Ishikawa (cell line): ENCODE measurements at regions not wholly inside any gene's neighbourhood (a gene's known extent, or its start where the extent isn't known, plus 50 kb on each side); places are given as distances from the start of the nearest gene placed in this dataset.

ENCODE experiments used
- CEBPB ChIP-seq: IDR thresholded peaks from 2 replicates; pipeline ENCODE4 v1.6.1; 2012
- CREB1 ChIP-seq: IDR thresholded peaks from 2 replicates; pipeline ENCODE4 v1.6.1; 2012; ENCODE audit warnings: low read depth
- EGR1 ChIP-seq: IDR thresholded peaks from 2 replicates; pipeline ENCODE4 v1.6.1; 2012
- EP300 ChIP-seq: IDR thresholded peaks from 2 replicates; pipeline ENCODE4 v1.6.1; 2012; ENCODE audit warnings: borderline replicate concordance
- FOXM1 ChIP-seq: IDR thresholded peaks from 2 replicates; pipeline ENCODE4 v1.6.1; 2012; ENCODE audit warnings: low read depth, borderline replicate concordance
- MAX ChIP-seq: IDR thresholded peaks from 2 replicates; pipeline ENCODE4 v1.6.1; 2012
- NFIC ChIP-seq: IDR thresholded peaks from 2 replicates; pipeline ENCODE4 v1.6.1; 2012
- RAD21 ChIP-seq: IDR thresholded peaks from 2 replicates; pipeline ENCODE4 v1.6.1; 2012; ENCODE audit warnings: low read depth
- REST ChIP-seq: IDR thresholded peaks from 2 replicates; pipeline ENCODE4 v1.6.1; 2012; ENCODE audit warnings: low read depth, mild to moderate bottlenecking
- TAF1 ChIP-seq: IDR thresholded peaks from 2 replicates; pipeline ENCODE4 v1.6.1; 2012; ENCODE audit warnings: low read depth, mild to moderate bottlenecking
- TCF12 ChIP-seq: IDR thresholded peaks from 2 replicates; pipeline ENCODE4 v1.6.1; 2012; ENCODE audit warnings: low read depth
- TEAD4 ChIP-seq: IDR thresholded peaks from 2 replicates; pipeline ENCODE4 v1.6.1; 2012
- USF1 ChIP-seq: IDR thresholded peaks from 2 replicates; pipeline ENCODE4 v1.6.1; 2012
- YY1 ChIP-seq: IDR thresholded peaks from 2 replicates; pipeline ENCODE4 v1.6.1; 2012; ENCODE audit warnings: low read depth
- ZBTB7A ChIP-seq: IDR thresholded peaks from 2 replicates; pipeline ENCODE4 v1.6.1; 2012; ENCODE audit warnings: low read depth

GRCh38 chr12:118680356-118680963, 300.9 kb upstream of the SRRM4 start:
- TF ChIP-seq FOXM1, result no peak
- no peak for TF ChIP-seq REST

GRCh38 chr12:118682656-118683055, 298.7 kb upstream of the SRRM4 start:
- TF ChIP-seq YY1, result no peak
- no peak for TF ChIP-seq TAF1
- TF ChIP-seq MAX, result no peak
- no peak for TF ChIP-seq CEBPB
- no peak for TF ChIP-seq ZBTB7A
- no peak for TF ChIP-seq TCF12
- no peak for TF ChIP-seq REST
- TF ChIP-seq RAD21, result no peak
- no peak for TF ChIP-seq CREB1
- no peak for TF ChIP-seq FOXM1
- no peak for TF ChIP-seq TEAD4
- TF ChIP-seq NFIC, result no peak
- no peak for TF ChIP-seq EGR1
- TF ChIP-seq EP300, result no peak
- TF ChIP-seq USF1, result no peak

GRCh38 chr12:118685983-118686607, 295.2 kb upstream of the SRRM4 start:
- no peak for TF ChIP-seq EP300
- TF ChIP-seq NFIC, result no peak
- TF ChIP-seq TEAD4, result no peak
- TF ChIP-seq YY1, result no peak
- no peak for TF ChIP-seq RAD21
- no peak for TF ChIP-seq TAF1
- no peak for TF ChIP-seq CREB1
- no peak for TF ChIP-seq ZBTB7A
- no peak for TF ChIP-seq EGR1
- TF ChIP-seq TCF12, result no peak
- no peak for TF ChIP-seq MAX
- no peak for TF ChIP-seq REST
- no peak for TF ChIP-seq USF1
- no peak for TF ChIP-seq CEBPB
- no peak for TF ChIP-seq FOXM1

GRCh38 chr12:118689793-118690192, 291.5 kb upstream of the SRRM4 start:
- TF ChIP-seq TAF1 (no peak), EP300 (no peak), USF1 (no peak), FOXM1 (no peak), MAX (no peak), TCF12 (no peak), CREB1 (no peak), YY1 (no peak)
